CD14-positive monocyte (primary cell): ENCODE measurements at regions not wholly inside any gene's neighbourhood (a gene's known extent, or its start where the extent isn't known, plus 50 kb on each side); places are given as distances from the start of the nearest gene placed in this dataset.

Experiments used
- DNase-seq, 3 donors: peaks; one replicate each; pipeline ENCODE4 v3.0.0-alpha.2; 2011 to 2022
- H2AFZ ChIP-seq: 2 replicates; pipeline ENCODE4 v1.6.0; 2012; ENCODE audit warnings: mild to moderate bottlenecking, low read depth, low read length, inconsistent platforms; ENCODE audit not compliant: insufficient read depth, poor library complexity, severe bottlenecking
- H3K27ac ChIP-seq, 2 donors: 1 replicate in 1 of 2; 2 replicates in 1 of 2; pipeline ENCODE4 v1.5.1; 2012 to 2013; ENCODE audit warnings: low read length in 2 of 2, control low read depth in 1 of 2, inconsistent platforms in 1 of 2, low read depth in 1 of 2, mild to moderate bottlenecking in 1 of 2
- H3K27me3 ChIP-seq, 2 donors: one replicate each; pipeline versions ENCODE4 v1.6.0 to v1.6.1; 2011 to 2013; ENCODE audit warnings: low read length in 2 of 2; ENCODE audit not compliant: control insufficient read depth in 2 of 2, insufficient read depth in 2 of 2
- H3K36me3 ChIP-seq, 2 donors: replicated peaks in 1 of 2; 1 replicate in 1 of 2; 2 replicates in 1 of 2; pipeline versions ENCODE4 v1.5.1 to v1.6.1; 2012 to 2013; ENCODE audit warnings: low read length in 2 of 2, control low read depth in 1 of 2, inconsistent platforms in 1 of 2, mild to moderate bottlenecking in 1 of 2; ENCODE audit not compliant: insufficient read depth in 2 of 2, control insufficient read depth in 1 of 2
- H3K4me1 ChIP-seq, 2 donors: 1 replicate in 1 of 2; 2 replicates in 1 of 2; pipeline versions ENCODE4 v1.5.1 to v1.6.1; 2012 to 2013; ENCODE audit warnings: low read length in 2 of 2, control low read depth in 1 of 2, inconsistent platforms in 1 of 2, mild to moderate bottlenecking in 1 of 2, moderate library complexity in 1 of 2; ENCODE audit not compliant: insufficient read depth in 2 of 2, control insufficient read depth in 1 of 2
- H3K4me2 ChIP-seq: replicated peaks from 2 replicates; pipeline ENCODE3; 2012; ENCODE audit warnings: low read length, moderate library complexity, mild to moderate bottlenecking; ENCODE audit not compliant: poor library complexity, severe bottlenecking; ENCODE audit errors: extremely low read depth
- H3K4me3 ChIP-seq, 3 experiments: fragments of 200-600 bp in 1 of 3; sonication (generic) in 1 of 3; replicated peaks in 1 of 3; 1 replicate in 2 of 3; 2 replicates in 1 of 3; pipeline ENCODE4 v1.5.1; 2011 to 2013; ENCODE audit warnings: low read length in 3 of 3, mild to moderate bottlenecking in 3 of 3, control low read depth in 2 of 3, low read depth in 2 of 3, inconsistent platforms in 1 of 3, moderate library complexity in 1 of 3
- H3K79me2 ChIP-seq: 2 replicates; pipeline ENCODE4 v1.6.0; 2012; ENCODE audit warnings: mild to moderate bottlenecking, control low read depth, inconsistent platforms, low read length, moderate library complexity; ENCODE audit not compliant: insufficient read depth
- H3K9ac ChIP-seq: 2 replicates; pipeline ENCODE4 v1.6.0; 2017; ENCODE audit warnings: low read length, mild to moderate bottlenecking; ENCODE audit not compliant: insufficient read depth, poor library complexity, severe bottlenecking
- H3K9me3 ChIP-seq, 2 donors: replicated peaks in 1 of 2; 1 replicate in 1 of 2; 2 replicates in 1 of 2; pipeline versions ENCODE4 v1.5.1 to v1.6.1; 2012 to 2013; ENCODE audit warnings: low read length in 2 of 2, control low read depth in 1 of 2; ENCODE audit not compliant: control insufficient read depth in 1 of 2, insufficient read depth in 1 of 2
- H4K20me1 ChIP-seq: 2 replicates; pipeline ENCODE4 v1.6.0; 2012; ENCODE audit warnings: mild to moderate bottlenecking, low read length, control low read depth, moderate library complexity; ENCODE audit not compliant: insufficient read depth
- H3K27ac Mint-ChIP-seq, 7 donors: one replicate each; pipeline ENCODE4 v1.8.0; 2020; ENCODE audit warnings: mild to moderate bottlenecking in 7 of 7, mixed read lengths in 7 of 7, moderate library complexity in 6 of 7, inconsistent platforms in 2 of 7
- H3K27me3 Mint-ChIP-seq, 3 donors: one replicate each; pipeline ENCODE4 v1.8.0; 2021 to 2022; ENCODE audit warnings: low read depth in 3 of 3, mild to moderate bottlenecking in 3 of 3, mixed read lengths in 3 of 3, moderate library complexity in 3 of 3, inconsistent platforms in 1 of 3
- H3K36me3 Mint-ChIP-seq, 2 donors: one replicate each; pipeline ENCODE4 v1.8.0; 2020; ENCODE audit warnings: mixed read lengths in 2 of 2, inconsistent platforms in 1 of 2, mild to moderate bottlenecking in 1 of 2
- H3K4me1 Mint-ChIP-seq: one replicate; pipeline ENCODE4 v1.8.0; 2020; ENCODE audit warnings: mild to moderate bottlenecking, mixed read lengths
- H3K4me3 Mint-ChIP-seq, 2 donors: one replicate each; pipeline ENCODE4 v1.8.0; 2020; ENCODE audit warnings: mild to moderate bottlenecking in 2 of 2, mixed read lengths in 2 of 2, moderate library complexity in 1 of 2
- H3K9me3 Mint-ChIP-seq, 7 donors: one replicate each; pipeline ENCODE4 v1.8.0; 2020 to 2022; ENCODE audit warnings: mixed read lengths in 7 of 7, mild to moderate bottlenecking in 6 of 7, moderate library complexity in 6 of 7, inconsistent platforms in 2 of 7
- WGBS: methylation state at CpG from one replicate; pipeline ENCODE4 v1.1.5; 2013; ENCODE audit warnings: missing lambda C conversion rate; ENCODE audit not compliant: insufficient coverage; 5-methylcytosine and 5-hydroxymethylcytosine counted together
- intact Hi-C, 2 donors: fragments of 100-400 bp; cut with micrococcal nuclease; formaldehyde crosslinking; loops; one replicate each; pipeline versions ENCODE4 v1.15.0 to v1.15.1; 2023
- TF ChIP-seq, protein P1 (sequence below): fragments of 200-600 bp; IDR thresholded peaks from one replicate; pipeline ENCODE4 v1.8.0; 2022; ENCODE audit warnings: antibody characterized with exemption, mild to moderate bottlenecking

GRCh38 chr11:129652835-129653234, 162.8 kb upstream of the TMEM45B start:
- Mint-ChIP-seq H3K9me3 (peaks cover 19 to 30% (median 27%) of the 10 kb centered on the region in 7 donors), H3K27ac (no peak overlapping the region), H3K4me3 (no peak overlapping the region), H3K36me3 (no peaks in the 10 kb centered on the region), H3K27me3 (peaks cover 0 to 2% (median 0%) of the 10 kb centered on the region in 3 donors), H3K4me1 (no peaks in the 10 kb centered on the region)
- intact Hi-C loops = no loop called here
- Histone ChIP-seq H3K4me3 (no peak overlapping the region), H3K4me2 (no peak overlapping the region), H4K20me1 (no peaks in the 10 kb centered on the region), H3K9me3 (peaks cover 7 to 17% of the 10 kb centered on the region in 2 donors), H3K27me3 (no peaks in the 10 kb centered on the region), H3K36me3 (no peaks in the 10 kb centered on the region), H2AFZ (no peak overlapping the region), H3K4me1 (no peaks in the 10 kb centered on the region), H3K9ac (no peak overlapping the region), H3K27ac (no peak overlapping the region), H3K79me2 (no peaks in the 10 kb centered on the region)
- no CpG with 5 or more reads among the region's 1 CpG for WGBS
- TF ChIP-seq, protein P1, sequence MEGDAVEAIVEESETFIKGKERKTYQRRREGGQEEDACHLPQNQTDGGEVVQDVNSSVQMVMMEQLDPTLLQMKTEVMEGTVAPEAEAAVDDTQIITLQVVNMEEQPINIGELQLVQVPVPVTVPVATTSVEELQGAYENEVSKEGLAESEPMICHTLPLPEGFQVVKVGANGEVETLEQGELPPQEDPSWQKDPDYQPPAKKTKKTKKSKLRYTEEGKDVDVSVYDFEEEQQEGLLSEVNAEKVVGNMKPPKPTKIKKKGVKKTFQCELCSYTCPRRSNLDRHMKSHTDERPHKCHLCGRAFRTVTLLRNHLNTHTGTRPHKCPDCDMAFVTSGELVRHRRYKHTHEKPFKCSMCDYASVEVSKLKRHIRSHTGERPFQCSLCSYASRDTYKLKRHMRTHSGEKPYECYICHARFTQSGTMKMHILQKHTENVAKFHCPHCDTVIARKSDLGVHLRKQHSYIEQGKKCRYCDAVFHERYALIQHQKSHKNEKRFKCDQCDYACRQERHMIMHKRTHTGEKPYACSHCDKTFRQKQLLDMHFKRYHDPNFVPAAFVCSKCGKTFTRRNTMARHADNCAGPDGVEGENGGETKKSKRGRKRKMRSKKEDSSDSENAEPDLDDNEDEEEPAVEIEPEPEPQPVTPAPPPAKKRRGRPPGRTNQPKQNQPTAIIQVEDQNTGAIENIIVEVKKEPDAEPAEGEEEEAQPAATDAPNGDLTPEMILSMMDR = no peak
- DNase-seq = no peak

DNA sequence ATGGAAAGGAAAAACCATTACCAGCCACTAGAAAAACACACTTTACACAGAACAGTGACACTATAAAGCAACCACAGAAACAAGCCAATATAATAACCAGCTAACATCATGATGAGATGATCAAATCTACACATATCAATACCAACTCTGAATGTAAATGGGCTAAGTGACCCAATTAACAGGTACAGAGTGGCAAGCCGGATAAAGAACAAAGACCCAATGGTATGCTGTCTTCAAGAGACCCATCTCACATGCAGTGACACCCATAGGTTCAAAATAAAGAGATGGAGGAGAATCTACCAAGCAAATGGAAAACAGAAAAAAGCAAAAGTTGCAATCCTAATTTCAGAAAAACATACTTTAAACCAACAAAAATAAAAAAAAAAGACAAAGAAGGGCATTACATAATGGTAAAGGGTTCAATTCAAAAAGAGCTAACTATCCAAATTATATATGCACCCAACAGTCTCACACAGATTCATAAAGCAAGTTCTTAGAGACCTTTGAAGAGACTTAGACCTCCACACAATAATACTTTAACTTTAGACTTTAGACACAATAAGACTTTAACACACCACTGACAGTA, 160.3 kb upstream of the TMEM45B start:
- no peak overlapping the region for H3K4me3 Mint-ChIP-seq
- no peak overlapping the region for H3K4me3 ChIP-seq
- no peak overlapping the region for H3K4me2 ChIP-seq
- H3K36me3 ChIP-seq = no peaks in the 10 kb centered on the region
- H2AFZ ChIP-seq = no peak overlapping the region
- H4K20me1 ChIP-seq = no peaks in the 10 kb centered on the region
- no peaks in the 10 kb centered on the region for H3K27me3 ChIP-seq
- no CpG with 5 or more reads among the region's 1 CpG for WGBS
- no peak for DNase-seq
- H3K9me3 Mint-ChIP-seq = peaks cover 22 to 36% (median 31%) of the 10 kb centered on the region in 7 donors
- no peak overlapping the region for H3K27ac ChIP-seq
- H3K4me1 ChIP-seq = no peaks in the 10 kb centered on the region
- H3K27me3 Mint-ChIP-seq = peaks cover 0 to 2% (median 0%) of the 10 kb centered on the region in 3 donors
- intact Hi-C loops = no loop called here
- no peaks in the 10 kb centered on the region for H3K79me2 ChIP-seq
- no peak overlapping the region for H3K9ac ChIP-seq
- H3K36me3 Mint-ChIP-seq = no peaks in the 10 kb centered on the region
- H3K27ac Mint-ChIP-seq = no peak overlapping the region
- no peaks in the 10 kb centered on the region for H3K4me1 Mint-ChIP-seq
- H3K9me3 ChIP-seq = peaks cover 7 to 23% of the 10 kb centered on the region in 2 donors
- TF ChIP-seq, protein P1 = no peak
